Kidney epithelial cell (primary cell): ENCODE measurements at regions not wholly inside any gene's neighbourhood (a gene's known extent, or its start where the extent isn't known, plus 50 kb on each side); places are given as distances from the start of the nearest gene placed in this dataset.
"Not testable (repeated sequence)": the region's sequence is repeated elsewhere in the genome, so short reads cannot be mapped to it uniquely, and the experiment has no call there.

Source experiments
- DNase-seq: peaks from one replicate; pipeline ENCODE4 v3.0.0-alpha.2; 2010; ENCODE audit warnings: low read depth
- H3K27me3 ChIP-seq: 2 replicates; pipeline ENCODE4 v1.6.0; 2011; ENCODE audit warnings: low read length; ENCODE audit not compliant: control insufficient read depth, insufficient read depth
- H3K36me3 ChIP-seq: 2 replicates; pipeline ENCODE4 v1.5.1; 2011; ENCODE audit warnings: low read length; ENCODE audit not compliant: control insufficient read depth, insufficient read depth
- H3K4me3 ChIP-seq: 2 replicates; pipeline ENCODE4 v1.5.1; 2011; ENCODE audit warnings: low read depth, mild to moderate bottlenecking, control low read depth, low read length
- CTCF ChIP-seq: IDR thresholded peaks from 2 replicates; pipeline ENCODE4 v1.5.1; 2011; ENCODE audit warnings: mild to moderate bottlenecking, moderate library complexity, low read length, control low read depth, inconsistent platforms; ENCODE audit not compliant: insufficient read depth, poor library complexity, severe bottlenecking

- TF ChIP-seq CTCF, result no peak
- DNase-seq, result no peak
- H3K4me3 ChIP-seq, result no peak overlapping the region
- H3K36me3 ChIP-seq, result no peaks in the 10 kb centered on the region
- no peaks in the 10 kb centered on the region for H3K27me3 ChIP-seq
Measured at GRCh38 chr12:82608706-82609105, 78.0 kb upstream of the TMTC2 start.

- no peak for TF ChIP-seq CTCF
Measured at GRCh38 chr12:82609234-82609914, 77.3 kb upstream of the TMTC2 start.

GRCh38 chr12:82619644-82620043 lies 67.1 kb upstream of the TMTC2 start:
- no peaks in the 10 kb centered on the region for H3K27me3 ChIP-seq
- no peak overlapping the region for H3K4me3 ChIP-seq
- no peak for TF ChIP-seq CTCF
- no peak for DNase-seq
- no peaks in the 10 kb centered on the region for H3K36me3 ChIP-seq

More at GRCh38 chr12:82609234-82609914, 77.3 kb upstream of the TMTC2 start:
- H3K27me3 ChIP-seq, result no peaks in the 10 kb centered on the region
- H3K36me3 ChIP-seq, result no peaks in the 10 kb centered on the region
- no peak overlapping the region for H3K4me3 ChIP-seq
- no peak for DNase-seq

- no peaks in the 10 kb centered on the region for H3K36me3 ChIP-seq
- no peaks in the 10 kb centered on the region for H3K27me3 ChIP-seq
- TF ChIP-seq CTCF, result no peak
- H3K4me3 ChIP-seq, result no peak overlapping the region
- no peak for DNase-seq
Measured at GRCh38 chr12:82620917-82621316, 65.8 kb upstream of the TMTC2 start.

GRCh38 chr12:82625523-82625922 lies 61.2 kb upstream of the TMTC2 start:
- Histone ChIP-seq H3K36me3 (no peaks in the 10 kb centered on the region), H3K4me3 (no peak overlapping the region), H3K27me3 (no peaks in the 10 kb centered on the region)
- no peak for TF ChIP-seq CTCF
- DNase-seq, result no peak

- peak; percentile 57 for TF ChIP-seq CTCF
- H3K27me3 ChIP-seq, result no peaks in the 10 kb centered on the region
- H3K4me3 ChIP-seq, result no peak overlapping the region
- no peaks in the 10 kb centered on the region for H3K36me3 ChIP-seq
- DNase-seq, result no peak
Measured at GRCh38 chr12:82627799-82628198, 58.9 kb upstream of the TMTC2 start.

GRCh38 chr12:82634495-82635258 lies 52.0 kb upstream of the TMTC2 start:
- H3K27me3 ChIP-seq, DNase-seq, H3K4me3 ChIP-seq, H3K36me3 ChIP-seq: not testable (repeated sequence)
